Activated CD4-positive, alpha-beta T cell treated with anti-CD3 and anti-CD28 coated beads, Interleukin-2, amount 10 ng/mL, durations not matched to agents 7 days and 5 days (primary cell): ENCODE measurements at regions not wholly inside any gene's neighbourhood (a gene's known extent, or its start where the extent isn't known, plus 50 kb on each side); places are given as distances from the start of the nearest gene placed in this dataset.

Experiments
- CTCF ChIA-PET: fragments of 350-600 bp; sonication (Branson Sonifier 250); formaldehyde crosslinking; loops from one replicate; lab custom pipeline; 2021; ENCODE audit warnings: antibody characterized with exemption; lab: Charles Lee
- POLR2A ChIA-PET: fragments of 350-600 bp; sonication (Branson Sonifier 250); formaldehyde crosslinking; loops from one replicate; lab custom pipeline; 2021; ENCODE audit warnings: antibody characterized with exemption; lab: Charles Lee
- DNase-seq: peaks from one replicate; pipeline ENCODE4 v3.0.0-alpha.2; 2020
- H3K27ac Mint-ChIP-seq: one replicate; pipeline ENCODE4 v1.8.0; 2021; ENCODE audit warnings: mild to moderate bottlenecking, moderate library complexity, mixed read lengths
- H3K27me3 Mint-ChIP-seq: one replicate; pipeline ENCODE4 v1.8.0; 2021; ENCODE audit warnings: mixed read lengths
- H3K36me3 Mint-ChIP-seq: one replicate; pipeline ENCODE4 v1.8.0; 2021; ENCODE audit warnings: low read depth, mixed read lengths
- H3K4me1 Mint-ChIP-seq: one replicate; pipeline ENCODE4 v1.8.0; 2021; ENCODE audit warnings: mixed read lengths
- H3K4me3 Mint-ChIP-seq: one replicate; pipeline ENCODE4 v1.8.0; 2021; ENCODE audit warnings: mild to moderate bottlenecking, moderate library complexity, mixed read lengths
- H3K9me3 Mint-ChIP-seq: one replicate; pipeline ENCODE4 v1.8.0; 2021; ENCODE audit warnings: mixed read lengths

DNA sequence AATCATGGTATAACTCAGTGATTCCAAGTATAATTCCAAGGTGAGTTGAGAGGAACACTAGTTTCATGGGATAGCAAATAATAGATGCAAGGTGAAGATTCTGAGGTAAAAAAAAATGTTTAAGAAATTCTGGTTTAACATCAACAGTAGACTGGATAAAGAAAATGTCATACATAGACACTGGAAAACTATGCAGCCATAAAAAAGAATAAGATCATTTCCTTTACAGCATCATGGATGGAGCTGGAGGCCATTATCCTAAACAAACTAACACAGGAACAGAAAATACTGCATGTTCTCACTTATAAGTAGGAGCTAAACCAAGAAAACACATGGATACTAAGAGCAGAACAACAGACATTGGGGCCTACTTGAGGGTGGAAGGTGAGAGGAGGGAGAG is 54.6 kb upstream of the LEF1 start:
- no peak for DNase-seq
- Mint-ChIP-seq H3K27ac (no peak overlapping the region), H3K4me3 (no peak overlapping the region), H3K9me3 (peaks cover 9% of the 10 kb centered on the region), H3K4me1 (peaks cover 5% of the 10 kb centered on the region), H3K36me3 (no peaks in the 10 kb centered on the region), H3K27me3 (no peaks in the 10 kb centered on the region)
- CTCF ChIA-PET = no interaction called here
- POLR2A ChIA-PET = interaction anchor here (0.6 kb wide), 1 partner anchor 11 kb away, joined by 3 read pairs; no protein-coding TSS in a partner anchor

GRCh38 chr4:108219998-108220397 is 51.3 kb upstream of the LEF1 start:
- H3K36me3 Mint-ChIP-seq = peaks cover 3% of the 10 kb centered on the region
- ChIA-PET CTCF (no interaction called here), POLR2A (no interaction called here)

More at GRCh38 chr4:108219998-108220397, 51.3 kb upstream of the LEF1 start:
- no peak for DNase-seq
- Mint-ChIP-seq H3K27me3 (no peaks in the 10 kb centered on the region), H3K4me3 (no peak overlapping the region), H3K27ac (no peak overlapping the region), H3K4me1 (no peaks in the 10 kb centered on the region), H3K9me3 (peaks cover 8% of the 10 kb centered on the region)
